HG03558 (cell line): ENCODE measurements at regions not wholly inside any gene's neighbourhood (a gene's known extent, or its start where the extent isn't known, plus 50 kb on each side); places are given as distances from the start of the nearest gene placed in this dataset.
"Not testable (repeated sequence)": the region's sequence is repeated elsewhere in the genome, so short reads cannot be mapped to it uniquely, and the experiment has no call there.

Experiments
- ATAC-seq: cut with Tn5 transposase; IDR thresholded peaks from one replicate; pipeline ENCODE4 v1.9.1; 2021; ENCODE audit warnings: moderate number of reproducible peaks; ENCODE audit not compliant: unreplicated experiment; ENCODE audit errors: extremely low read depth

DNA sequence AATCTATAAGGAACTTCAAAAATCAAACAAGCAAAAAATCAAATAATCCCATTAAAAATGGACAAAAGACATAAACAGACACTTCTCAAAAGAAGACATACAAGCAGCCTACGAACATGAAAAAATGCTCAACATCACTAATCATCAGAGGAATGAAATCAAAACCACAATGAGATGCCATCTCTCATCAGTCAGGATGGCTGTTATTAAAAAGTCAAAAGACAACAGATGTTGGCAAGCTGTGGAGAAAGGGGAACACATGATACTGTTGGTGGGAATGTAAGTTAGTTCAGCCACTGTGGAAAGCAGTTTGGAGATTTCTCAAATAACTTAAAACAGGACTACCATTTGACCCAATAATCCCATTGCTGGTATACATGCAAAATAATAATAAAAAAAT lies 226.4 kb downstream of the S1PR1 start:
- no peak for ATAC-seq

DNA sequence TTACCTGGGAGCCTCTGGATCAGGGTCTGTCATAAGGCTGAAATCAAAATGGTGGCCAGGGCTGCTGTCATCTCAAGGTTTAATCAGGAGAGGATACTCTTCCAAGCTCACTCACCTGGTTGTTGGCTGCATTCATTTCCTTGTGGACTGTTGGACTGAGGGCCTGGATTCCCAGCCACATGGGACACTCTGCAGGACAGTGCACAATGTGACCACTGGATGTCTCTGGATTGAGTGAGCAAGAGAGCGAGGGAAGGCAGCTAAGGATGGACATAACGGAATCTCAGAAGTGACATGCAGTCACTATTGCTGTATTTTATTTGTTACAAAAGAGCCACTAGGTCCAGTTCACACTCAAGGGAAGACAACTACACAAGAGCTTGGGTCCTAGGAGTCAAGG lies 229.1 kb downstream of the S1PR1 start:
- no peak for ATAC-seq

DNA sequence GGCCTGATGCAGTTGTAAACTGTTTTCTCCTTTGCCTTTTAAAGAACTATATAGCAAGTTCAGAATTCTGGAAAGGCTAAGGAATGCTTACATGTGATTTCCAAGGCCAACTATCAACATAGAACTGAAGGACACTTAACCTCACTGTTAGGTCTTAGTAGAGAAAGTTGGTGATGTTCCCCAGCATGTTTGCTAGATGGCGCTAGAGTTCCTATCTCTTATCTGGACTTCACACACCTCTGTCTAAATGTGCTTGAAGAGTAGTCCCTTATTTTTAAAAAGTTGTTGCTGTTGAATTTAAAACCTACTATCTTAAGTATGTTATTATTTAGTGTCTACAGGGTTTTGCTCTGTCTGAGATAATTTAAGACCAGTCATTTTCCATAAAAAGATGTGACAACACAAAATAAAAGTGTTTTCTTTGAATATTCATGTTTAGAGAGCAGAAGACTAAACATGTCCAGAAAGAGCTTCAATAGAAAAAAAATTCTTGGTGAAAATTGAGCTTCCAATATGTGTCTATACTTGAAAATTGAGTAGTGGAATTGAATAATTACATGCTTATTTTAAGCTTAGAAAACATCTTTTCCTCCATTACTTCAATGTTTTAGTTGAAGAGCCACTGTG lies 237.3 kb downstream of the S1PR1 start:
- no peak for ATAC-seq

DNA sequence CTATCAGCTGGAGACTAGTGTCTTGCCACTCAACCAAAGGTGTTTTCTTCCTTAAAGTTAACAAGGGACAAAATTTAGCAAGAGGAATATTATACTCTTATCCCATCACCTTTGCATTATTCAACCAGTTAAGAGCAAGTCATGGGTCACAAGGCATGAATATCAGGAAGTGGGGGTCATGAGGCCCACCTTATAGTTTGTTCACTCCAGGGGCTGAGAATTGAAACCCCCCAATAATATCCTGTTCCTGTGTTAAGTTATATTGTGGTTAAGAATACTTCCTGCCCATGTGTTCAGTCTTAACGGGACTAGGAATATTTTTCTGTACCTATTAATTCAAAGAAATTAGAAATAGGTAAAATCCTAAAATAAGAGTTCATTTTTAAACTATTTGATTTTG lies 239.7 kb downstream of the S1PR1 start:
- ATAC-seq = no peak

DNA sequence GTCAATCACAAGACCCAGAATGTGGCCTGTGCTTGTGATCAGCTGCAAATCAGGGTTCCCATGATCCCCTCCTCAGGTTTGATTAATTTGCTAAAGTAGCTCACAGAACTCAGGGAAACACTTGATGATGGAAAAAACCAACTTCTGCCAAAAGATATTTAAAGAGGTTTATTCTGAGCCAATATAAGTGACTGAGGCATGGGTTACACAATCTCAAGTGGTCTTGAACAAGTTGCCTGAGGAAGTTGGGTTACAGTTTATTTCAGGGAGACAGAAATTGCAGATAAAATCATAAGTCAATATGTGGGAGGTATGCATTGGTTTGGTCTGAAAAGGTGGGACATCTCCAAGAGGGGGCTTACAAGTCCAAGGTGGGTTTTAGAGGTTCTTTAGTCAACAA lies 243.1 kb downstream of the S1PR1 start:
- ATAC-seq = no peak

DNA sequence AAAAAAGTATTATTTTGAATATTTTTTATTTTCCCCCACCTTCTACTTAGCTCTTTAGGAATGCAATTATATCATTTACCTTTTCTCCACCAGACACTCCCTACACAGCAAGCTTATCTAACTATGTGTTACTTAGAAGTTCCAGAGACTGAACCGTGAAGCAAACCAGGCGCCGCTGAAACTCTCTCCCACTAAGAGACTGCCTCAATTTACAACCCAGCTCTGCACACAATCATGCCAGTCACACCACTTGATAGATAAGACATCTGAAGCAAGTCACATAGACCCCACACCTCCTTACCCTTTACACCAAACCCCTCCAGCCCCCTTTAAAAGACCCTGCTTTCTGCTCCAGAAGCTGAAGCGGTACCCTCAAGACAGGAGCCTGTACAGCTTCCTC lies 245.5 kb downstream of the S1PR1 start:
- no peak for ATAC-seq

DNA sequence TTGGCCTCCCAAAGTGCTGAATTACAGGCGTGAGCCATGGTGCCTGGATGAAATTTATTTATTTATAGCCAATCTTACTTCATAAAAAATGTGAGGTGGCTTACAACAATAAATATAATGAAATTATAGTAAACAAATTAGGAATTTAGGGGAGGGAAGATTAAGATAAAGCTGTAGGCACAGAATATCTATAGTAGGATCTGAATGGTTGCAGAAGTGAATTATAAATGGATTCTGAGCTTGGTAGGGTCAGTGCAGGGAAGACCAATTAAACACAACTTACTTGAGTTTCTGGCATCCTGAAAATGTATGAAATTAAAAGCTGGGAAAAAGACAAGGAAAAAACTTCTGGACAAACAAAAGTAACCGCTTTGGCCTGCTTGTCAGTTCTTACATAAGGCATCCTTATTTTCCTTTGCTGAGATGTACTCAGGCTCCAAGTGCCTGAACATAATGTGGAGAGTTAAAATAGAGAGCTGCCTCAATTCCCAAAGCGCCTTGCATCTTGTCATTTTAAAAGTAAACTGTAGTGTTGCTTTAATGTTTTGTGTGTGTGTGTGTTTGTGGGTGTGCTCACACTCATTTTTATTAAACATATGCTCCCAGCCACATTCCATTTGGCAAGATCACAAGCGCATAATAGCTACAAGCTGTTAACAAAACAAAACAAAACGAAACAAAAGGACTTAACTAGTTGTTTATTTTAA lies 247.3 kb downstream of the S1PR1 start:
- ATAC-seq = no peak

DNA sequence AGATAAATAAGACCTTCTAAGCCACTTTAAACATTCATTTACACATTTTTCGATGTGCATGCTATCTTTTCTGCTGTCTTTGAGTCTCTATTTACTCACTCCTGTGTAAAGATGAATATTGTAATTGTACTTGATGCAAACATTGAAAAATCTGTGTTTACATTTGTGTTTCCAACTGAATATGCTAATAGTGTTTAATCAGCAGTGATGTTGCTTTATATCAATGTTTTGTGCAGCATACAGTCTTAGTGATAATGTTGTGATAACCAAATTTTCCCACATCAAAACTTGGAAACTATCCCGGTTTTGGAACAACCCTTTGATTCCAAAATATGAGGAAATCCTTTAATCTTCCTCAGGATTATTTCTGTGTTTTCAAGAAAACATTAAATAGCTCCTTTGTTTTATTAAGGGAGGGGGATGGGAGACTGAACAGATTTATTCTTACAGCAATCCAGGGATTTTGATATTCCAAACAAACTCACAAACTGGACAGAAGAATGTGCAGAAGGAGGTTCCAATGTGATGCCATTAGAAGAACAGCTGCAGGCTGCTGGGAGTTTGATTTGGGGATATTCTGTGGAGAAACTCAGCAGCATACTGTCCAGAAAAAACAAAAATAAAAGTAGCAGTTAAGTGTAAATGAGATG lies 248.0 kb downstream of the S1PR1 start:
- ATAC-seq = no peak

DNA sequence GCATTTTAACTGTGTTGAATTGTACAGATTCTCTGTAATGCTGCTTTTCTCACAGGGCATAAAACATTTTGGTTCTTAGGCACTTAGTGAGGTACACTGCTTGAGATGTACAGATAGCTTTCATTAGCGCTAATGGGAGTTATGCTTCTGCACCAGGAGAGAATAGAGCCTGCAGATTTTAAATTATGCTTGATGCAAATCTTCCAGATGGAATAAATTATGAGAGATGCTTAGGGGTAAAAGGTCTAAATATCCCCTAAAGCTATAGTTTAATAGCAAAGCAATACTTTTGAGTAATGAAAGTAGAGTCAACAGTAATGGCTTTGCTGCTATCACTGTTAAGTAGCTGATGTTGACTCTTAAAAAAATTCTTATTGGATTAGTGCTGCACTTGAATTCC lies 248.9 kb downstream of the S1PR1 start:
- ATAC-seq = no peak

DNA sequence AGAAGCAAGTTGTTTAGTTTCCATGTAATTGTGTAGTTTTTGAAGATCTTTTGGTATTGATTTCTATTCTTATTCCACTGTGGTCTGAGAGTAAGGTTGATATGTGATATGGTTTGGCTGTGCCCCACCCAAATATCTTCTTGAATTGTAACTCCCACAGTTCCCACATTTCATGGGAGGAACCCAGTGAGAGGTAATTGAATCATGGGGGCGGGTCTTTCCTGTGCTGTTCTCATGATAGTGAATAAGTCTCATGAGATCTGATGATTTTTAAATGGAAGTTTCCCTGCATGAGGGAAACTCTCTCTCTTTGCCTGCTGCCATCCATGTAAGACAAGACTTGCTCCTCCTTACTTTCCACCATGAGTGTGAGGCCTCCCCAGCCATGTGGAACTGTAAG lies 255.3 kb downstream of the S1PR1 start:
- ATAC-seq = not testable (repeated sequence)

DNA sequence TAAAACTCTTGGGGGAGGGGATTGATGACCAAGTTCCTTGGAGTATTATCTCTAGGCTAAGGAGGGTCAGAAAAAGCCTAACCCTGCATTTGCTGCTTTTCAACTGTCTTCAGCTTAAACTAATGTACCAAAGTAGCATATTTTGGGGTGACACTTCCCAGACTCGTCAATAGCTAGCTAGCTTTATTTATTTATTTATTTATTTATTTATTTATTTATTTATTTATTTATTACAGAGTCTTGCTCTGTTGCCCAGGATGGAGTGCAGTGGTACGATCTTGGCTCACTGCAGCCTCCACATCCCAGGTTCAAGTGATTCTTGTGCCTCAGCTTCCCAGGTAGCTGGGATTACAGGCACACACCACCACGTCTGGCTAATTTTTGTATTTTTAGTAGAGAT lies 257.1 kb downstream of the S1PR1 start:
- not testable (repeated sequence) for ATAC-seq

DNA sequence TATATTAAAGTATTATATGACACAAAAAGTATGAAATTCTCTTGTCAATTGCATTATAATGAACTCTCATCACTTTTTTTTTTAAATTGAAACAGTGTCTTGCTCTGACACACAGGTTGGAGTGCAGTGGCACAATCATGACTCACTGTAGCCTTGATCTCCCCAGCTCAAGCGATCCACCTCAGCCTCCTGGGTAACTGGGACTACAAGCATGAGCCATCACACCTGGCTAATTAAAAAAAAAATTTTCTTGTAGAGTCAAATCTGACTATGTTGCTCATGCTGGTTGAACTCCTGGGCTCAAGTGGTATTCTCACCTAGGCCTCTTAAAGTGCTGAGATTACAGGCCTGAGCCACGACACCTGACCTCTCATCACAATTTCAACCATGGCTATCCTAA lies 259.3 kb downstream of the S1PR1 start:
- ATAC-seq = no peak

DNA sequence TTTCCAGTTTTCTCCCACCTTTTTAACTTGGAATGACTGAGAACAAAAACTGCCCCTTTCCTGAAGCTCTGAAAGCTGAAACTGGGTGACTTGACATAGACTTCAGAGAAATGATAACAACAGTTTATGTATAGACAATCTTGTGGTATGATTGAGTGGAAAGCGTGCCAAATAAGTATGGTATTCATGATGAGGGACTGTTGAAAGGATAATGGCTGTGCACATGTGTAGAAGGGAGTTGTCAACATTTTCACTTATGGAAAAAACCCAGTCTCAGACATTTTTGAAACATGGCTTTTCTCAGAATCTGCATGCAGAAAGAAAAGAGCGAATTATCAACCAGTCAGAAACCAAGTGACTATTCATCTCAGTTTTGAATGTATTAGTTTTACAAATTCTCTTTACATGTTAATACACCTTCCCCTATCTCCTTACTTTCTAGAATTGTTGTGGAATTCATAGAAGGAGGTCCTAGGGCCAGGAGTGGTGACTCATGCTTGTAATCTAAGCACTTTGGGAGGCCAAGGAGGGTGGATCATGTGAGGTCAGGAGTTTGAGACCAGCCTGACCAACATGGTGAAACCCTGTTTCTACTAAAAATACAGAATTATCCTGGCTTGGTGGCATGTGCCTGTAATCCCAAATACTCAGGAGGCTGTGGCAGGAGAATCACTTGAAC lies 261.2 kb downstream of the S1PR1 start:
- no peak for ATAC-seq

DNA sequence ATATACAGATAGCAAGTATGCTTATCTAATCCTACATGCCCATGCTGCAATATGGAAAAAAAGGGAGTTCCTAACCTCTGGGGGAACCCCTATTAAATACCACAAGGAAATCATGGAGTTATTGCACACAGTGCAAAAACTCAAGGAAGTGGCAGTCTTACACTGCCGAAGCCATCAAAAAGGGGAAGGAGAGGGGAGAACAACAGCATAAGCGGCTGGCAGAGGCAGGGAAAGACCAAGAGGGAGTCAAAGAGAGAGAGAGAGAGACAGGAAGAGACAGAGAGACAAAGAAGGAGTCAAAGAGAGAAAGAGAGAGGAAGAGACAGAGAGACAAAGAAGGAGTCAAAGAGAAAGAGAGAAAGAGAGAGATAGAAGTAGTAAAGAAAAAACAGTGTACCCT lies 267.3 kb downstream of the S1PR1 start:
- not testable (repeated sequence) for ATAC-seq

DNA sequence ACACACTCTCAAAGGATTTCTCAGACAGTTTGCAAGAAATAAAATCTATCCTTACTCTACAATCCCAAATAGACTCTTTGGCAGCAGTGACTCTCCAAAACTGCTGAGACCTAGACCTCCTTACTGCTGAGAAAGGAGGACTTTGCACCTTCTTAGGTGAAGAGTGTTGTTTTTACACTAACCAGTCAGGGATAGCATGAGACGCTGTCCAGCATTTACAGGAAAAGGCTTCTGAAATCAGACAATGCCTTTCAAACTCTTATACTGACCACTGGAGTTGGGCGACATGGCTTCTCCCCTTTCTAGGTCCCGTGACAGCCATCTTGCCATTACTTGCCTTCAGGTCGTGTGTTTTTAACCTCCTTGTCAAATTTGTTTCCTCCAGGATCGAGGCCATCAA lies 268.4 kb downstream of the S1PR1 start:
- not testable (repeated sequence) for ATAC-seq

DNA sequence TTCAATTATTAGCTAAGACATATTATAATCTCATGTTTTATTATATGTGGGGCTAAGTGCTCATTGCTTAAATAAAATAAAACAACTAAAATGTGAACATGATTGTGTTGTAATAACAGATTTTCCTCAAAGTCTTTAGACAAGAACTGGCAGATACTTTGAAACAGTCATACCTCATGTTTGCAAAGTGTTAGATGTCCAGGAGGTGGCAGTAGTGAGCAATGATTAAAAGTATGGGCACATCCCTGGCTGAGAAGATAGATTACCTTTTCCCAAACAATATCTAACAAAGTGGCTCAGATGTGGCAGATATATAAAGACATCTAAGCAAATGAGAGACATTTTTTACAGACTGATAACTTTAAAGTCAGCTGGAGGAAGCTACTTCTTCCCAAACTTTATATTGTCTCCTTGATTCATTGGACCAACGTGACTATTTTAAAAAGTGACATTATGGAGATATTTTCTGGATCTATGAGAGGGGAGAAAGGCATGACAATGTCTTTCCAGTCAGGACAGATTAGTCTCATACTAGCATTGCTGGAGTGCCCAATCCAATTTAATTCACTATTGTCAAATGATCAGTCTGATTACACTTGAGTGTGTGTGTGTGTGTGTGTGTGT lies 269.8 kb downstream of the S1PR1 start:
- ATAC-seq = peak; percentile 42

DNA sequence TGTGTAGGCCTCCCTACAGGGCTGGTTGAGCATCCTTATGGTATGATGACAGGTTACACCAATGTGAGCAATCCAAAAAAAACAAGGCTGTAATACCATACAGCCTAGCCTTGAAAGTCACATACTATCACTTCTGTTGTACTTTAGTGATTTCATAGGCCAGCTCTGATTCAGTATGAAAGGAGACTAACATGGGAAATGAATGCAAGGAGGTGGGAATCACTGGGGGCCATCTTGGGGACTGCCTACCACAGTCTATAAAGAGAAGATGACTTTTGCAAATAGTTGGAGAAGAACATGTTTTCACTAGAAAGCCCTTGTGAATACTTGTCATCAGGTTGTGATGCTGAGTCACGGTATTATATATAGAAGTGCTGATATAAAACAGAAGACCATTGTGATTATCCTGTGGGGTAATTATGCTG lies 270.7 kb downstream of the S1PR1 start:
- ATAC-seq = no peak

DNA sequence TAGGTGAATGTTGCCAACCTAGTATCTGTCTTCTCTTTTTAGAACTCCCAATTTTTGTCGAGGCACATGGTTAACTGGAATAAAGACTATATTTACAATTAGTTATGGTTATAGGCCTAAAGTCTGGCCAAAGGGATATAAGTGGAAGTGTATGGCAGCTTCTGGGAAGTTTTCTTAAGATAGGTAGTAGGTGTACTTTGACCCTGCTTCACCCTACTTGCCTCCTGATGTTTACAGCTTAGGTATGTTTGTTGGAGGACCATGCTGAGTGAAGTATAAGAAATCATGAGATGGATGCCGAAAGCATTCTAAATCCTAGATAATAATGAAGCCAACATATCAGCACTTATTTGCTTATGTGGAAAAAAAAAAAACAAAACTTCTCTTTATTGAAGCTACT lies 272.1 kb downstream of the S1PR1 start:
- ATAC-seq = no peak

DNA sequence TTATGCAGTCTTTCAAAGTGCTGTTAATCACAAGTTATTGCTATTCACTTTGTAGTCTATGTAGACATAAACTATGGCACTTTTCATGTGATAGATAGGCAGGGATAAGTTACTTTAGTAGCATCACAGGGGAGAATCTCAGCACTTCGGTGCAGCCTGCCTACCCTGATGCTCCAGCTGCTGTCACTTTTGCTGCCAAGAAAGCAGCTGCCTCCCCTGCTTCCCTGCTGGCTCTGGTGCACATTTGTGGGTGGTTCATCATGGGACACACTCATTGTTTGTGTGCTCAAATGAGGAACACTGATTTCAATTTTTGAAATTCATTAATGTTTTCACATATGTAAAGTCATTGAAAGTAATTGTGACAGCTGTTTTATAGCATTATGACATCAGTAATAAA lies 272.6 kb downstream of the S1PR1 start:
- ATAC-seq = no peak

DNA sequence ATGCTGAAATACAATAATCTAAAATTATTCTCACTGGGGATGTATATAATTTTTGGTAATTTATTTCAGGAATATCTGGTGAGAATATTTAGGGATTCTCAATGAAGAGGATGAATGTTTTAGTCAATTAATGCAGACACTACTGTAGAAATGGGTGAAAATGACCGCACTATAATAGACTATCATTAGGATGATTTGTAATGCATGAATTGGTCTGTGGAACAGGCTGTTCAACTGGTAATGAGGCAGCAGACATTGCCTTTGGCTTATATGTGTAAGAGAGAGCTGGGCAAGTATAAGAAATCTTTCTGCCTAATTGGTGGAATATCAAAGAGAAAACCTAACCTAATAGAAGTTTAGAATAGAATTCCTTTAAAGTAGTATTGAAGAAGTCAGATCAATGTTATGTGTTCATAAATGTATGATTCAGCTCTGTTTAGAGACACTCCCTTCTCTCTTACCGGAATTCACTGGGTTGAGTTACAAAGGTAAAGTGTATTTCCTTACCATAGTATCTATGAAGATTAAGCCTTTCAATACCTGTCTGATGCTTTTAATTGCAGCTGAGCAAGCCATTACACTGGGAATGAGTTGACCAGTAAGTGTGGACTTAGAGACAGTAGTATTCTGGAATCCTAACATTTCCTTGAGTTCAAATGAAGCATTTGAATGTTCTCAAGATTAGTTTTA lies 274.5 kb downstream of the S1PR1 start:
- no peak for ATAC-seq
